AG04449 (cell line): ENCODE measurements at regions not wholly inside any gene's neighbourhood (a gene's known extent, or its start where the extent isn't known, plus 50 kb on each side); places are given as distances from the start of the nearest gene placed in this dataset.

Experiments
- CTCF ChIA-PET: fragments of 350-600 bp; formaldehyde crosslinking; extraction: SDS; loops from one replicate; lab custom pipeline; 2021; ENCODE audit warnings: antibody characterized with exemption; lab: Yijun Ruan, JAX
- POLR2A ChIA-PET: fragments of 400-600, 350-600 bp; formaldehyde crosslinking; extraction: SDS; loops from one replicate; lab custom pipeline; 2020; ENCODE audit warnings: antibody characterized with exemption, inconsistent platforms; lab: Yijun Ruan, JAX
- DNase-seq: peaks from one replicate; pipeline ENCODE4 v3.0.0-alpha.2; 2010; ENCODE audit warnings: low read depth, low spot score
- H3K4me3 ChIP-seq: 2 replicates; pipeline ENCODE4 v1.5.1; 2011; ENCODE audit warnings: low read depth, mild to moderate bottlenecking, control low read depth, low read length
- CTCF ChIP-seq: IDR thresholded peaks from one replicate; pipeline ENCODE4 v1.5.1; 2011; ENCODE audit warnings: mild to moderate bottlenecking, moderate library complexity, low read length, control low read depth, inconsistent platforms; ENCODE audit not compliant: insufficient read depth; ENCODE audit errors: missing control alignments

- no peak for DNase-seq
- ChIA-PET CTCF (interaction anchor here (1.0 to 1.4 kb wide), 3 partner anchors 9 to 184 kb away, joined by 3 to 5 read pairs (median 4); no protein-coding TSS in a partner anchor), POLR2A (interaction anchor here (0.6 to 2.5 kb wide), 7 partner anchors 11 to 64 kb away, joined by 3 to 8 read pairs (median 5); no protein-coding TSS in a partner anchor)
- H3K4me3 ChIP-seq: no peak overlapping the region
- no peak for TF ChIP-seq CTCF
Measured at GRCh38 chr1:172929006-172929405, 121.7 kb downstream of the TNFSF18 start.

GRCh38 chr1:172930142-172930541 lies 120.6 kb downstream of the TNFSF18 start:
- CTCF ChIA-PET: interaction anchor here (0.8 to 1.3 kb wide), 2 partner anchors 13 to 36 kb away, joined by 3 read pairs; no protein-coding TSS in a partner anchor
- POLR2A ChIA-PET: interaction anchor here (0.6 to 2.5 kb wide), 2 partner anchors 21 to 73 kb away, joined by 4 to 8 read pairs; no protein-coding TSS in a partner anchor
- no peak overlapping the region for H3K4me3 ChIP-seq

GRCh38 chr1:172931340-172931739 lies 119.4 kb downstream of the TNFSF18 start:
- no peak for DNase-seq
- POLR2A ChIA-PET: no interaction called here
- no peak for TF ChIP-seq CTCF
- H3K4me3 ChIP-seq: no peak overlapping the region
- CTCF ChIA-PET: interaction anchor here (0.9 to 1.6 kb wide), 2 partner anchors 12 to 271 kb away, joined by 3 to 4 read pairs; no protein-coding TSS in a partner anchor

More at GRCh38 chr1:172930142-172930541, 120.6 kb downstream of the TNFSF18 start:
- no peak for DNase-seq
- no peak for TF ChIP-seq CTCF

- POLR2A ChIA-PET: no interaction called here
- DNase-seq: no peak
- CTCF ChIA-PET: interaction anchor here (1.6 kb wide), 1 partner anchor 12 kb away, joined by 4 read pairs; no protein-coding TSS in a partner anchor
- no peak overlapping the region for H3K4me3 ChIP-seq
- no peak for TF ChIP-seq CTCF
Measured at GRCh38 chr1:172931761-172932160, 119.0 kb downstream of the TNFSF18 start.

- ChIA-PET POLR2A (no interaction called here), CTCF (interaction anchor here (1.0 to 1.6 kb wide), 2 partner anchors 13 to 107 kb away, joined by 4 to 5 read pairs; no protein-coding TSS in a partner anchor)
- no peak overlapping the region for H3K4me3 ChIP-seq
- no peak for TF ChIP-seq CTCF
- DNase-seq: no peak
Measured at GRCh38 chr1:172932981-172933380, 117.8 kb downstream of the TNFSF18 start.

- CTCF ChIA-PET: interaction anchor here (1.1 kb wide), 1 partner anchor 29 kb away, joined by 5 read pairs; no protein-coding TSS in a partner anchor
- TF ChIP-seq CTCF: no peak
- POLR2A ChIA-PET: no interaction called here
- no peak overlapping the region for H3K4me3 ChIP-seq
- DNase-seq: no peak
Measured at GRCh38 chr1:172934417-172934762, 116.4 kb downstream of the TNFSF18 start.
